ENCODE measurements at regions not wholly inside any gene's neighbourhood (a gene's known extent, or its start where the extent isn't known, plus 50 kb on each side); places are given as distances from the start of the nearest gene placed in this dataset.

- ChIA-PET CTCF (interaction anchor here (1.9 kb wide), 1 partner anchor 158 kb away, joined by 6 read pairs; no protein-coding TSS in a partner anchor), POLR2A (no interaction called here)
- no peak for DNase-seq (ENCODE audit: low read depth, low spot score)
- H3K4me3 ChIP-seq (ENCODE audit: low read depth, low read length): no peak overlapping the region
- TF ChIP-seq CTCF (IDR thresholded peaks at IDR 0.05; ENCODE audit: insufficient read depth, low read length, missing control alignments): no peak
These were observed 79.8 kb downstream of the CNTN3 start for GRCh38 chr3:74534611-74535010.

GRCh38 chr3:74532446-74532845 is 82.0 kb downstream of the CNTN3 start:
- H3K4me3 ChIP-seq (ENCODE audit: low read depth, low read length): no peak overlapping the region
- ChIA-PET POLR2A (no interaction called here), CTCF (interaction anchor here (1.9 kb wide), 1 partner anchor 156 kb away, joined by 6 read pairs; no protein-coding TSS in a partner anchor)
- DNase-seq (ENCODE audit: low read depth, low spot score): peak; percentile 75
- TF ChIP-seq CTCF (IDR thresholded peaks at IDR 0.05; ENCODE audit: insufficient read depth, low read length, missing control alignments): no peak

GRCh38 chr3:74531491-74531890 is 83.0 kb downstream of the CNTN3 start:
- ChIA-PET CTCF (interaction anchor here (0.8 kb wide), 1 partner anchor 108 kb away, joined by 3 read pairs; no protein-coding TSS in a partner anchor), POLR2A (no interaction called here)
- DNase-seq (ENCODE audit: low read depth, low spot score): no peak
- TF ChIP-seq CTCF (IDR thresholded peaks at IDR 0.05; ENCODE audit: insufficient read depth, low read length, missing control alignments): no peak
- no peak overlapping the region for H3K4me3 ChIP-seq (ENCODE audit: low read depth, low read length)

GRCh38 chr3:74529145-74529544 is 85.3 kb downstream of the CNTN3 start:
- DNase-seq (ENCODE audit: low read depth, low spot score): no peak
- no peak for TF ChIP-seq CTCF (IDR thresholded peaks at IDR 0.05; ENCODE audit: insufficient read depth, low read length, missing control alignments)
- CTCF ChIA-PET: no interaction called here
- POLR2A ChIA-PET: no interaction called here
- no peak overlapping the region for H3K4me3 ChIP-seq (ENCODE audit: low read depth, low read length)

GRCh38 chr3:74527566-74527965 is 86.9 kb downstream of the CNTN3 start:
- DNase-seq (ENCODE audit: low read depth, low spot score): no peak
- CTCF ChIA-PET: no interaction called here
- POLR2A ChIA-PET: no interaction called here
- TF ChIP-seq CTCF (IDR thresholded peaks at IDR 0.05; ENCODE audit: insufficient read depth, low read length, missing control alignments): no peak
- no peak overlapping the region for H3K4me3 ChIP-seq (ENCODE audit: low read depth, low read length)

GRCh38 chr3:74523811-74524210 is 90.6 kb downstream of the CNTN3 start:
- CTCF ChIA-PET: interaction anchor here (0.9 kb wide), 1 partner anchor 10 kb away, joined by 3 read pairs; no protein-coding TSS in a partner anchor
- DNase-seq (ENCODE audit: low read depth, low spot score): no peak
- no peak for TF ChIP-seq CTCF (IDR thresholded peaks at IDR 0.05; ENCODE audit: insufficient read depth, low read length, missing control alignments)
- POLR2A ChIA-PET: no interaction called here
- H3K4me3 ChIP-seq (ENCODE audit: low read depth, low read length): no peak overlapping the region
